Psoas muscle (tissue), 7 donors: ENCODE measurements at regions not wholly inside any gene's neighbourhood (a gene's known extent, or its start where the extent isn't known, plus 50 kb on each side); places are given as distances from the start of the nearest gene placed in this dataset.
A peak's percentile ranks its signal among the peaks of the same experiment; 100 is the strongest.

Source experiments
- ATAC-seq, 4 donors: fragments of 200-7000 bp; cut with Tn5 transposase; one replicate each; pipeline ENCODE4 v1.9.1; 2020; ENCODE audit warnings: moderate library complexity in 3 of 4, mild to moderate bottlenecking in 2 of 4
- DNase-seq, 2 donors: peaks; one replicate each; pipeline ENCODE4 v3.0.0-alpha.2; 2020
- H3K27ac ChIP-seq: fragments of 200-600 bp; one replicate; pipeline ENCODE4 v1.8.0; 2022
- H3K27me3 ChIP-seq, 3 donors: fragments of 200-600 bp in 1 of 3; one replicate each; pipeline versions ENCODE4 v1.6.1 to v1.8.0; 2013 to 2022; ENCODE audit warnings: low read length in 2 of 3, mild to moderate bottlenecking in 2 of 3, moderate library complexity in 1 of 3; ENCODE audit not compliant: insufficient read depth in 3 of 3
- H3K36me3 ChIP-seq, 2 donors: fragments of 200-600 bp in 1 of 2; one replicate each; pipeline versions ENCODE4 v1.6.1 to v1.8.0; 2013 to 2022; ENCODE audit warnings: low read depth in 1 of 2, mild to moderate bottlenecking in 1 of 2, moderate library complexity in 1 of 2; ENCODE audit not compliant: insufficient read depth in 1 of 2
- H3K4me1 ChIP-seq: fragments of 200-600 bp; one replicate; pipeline ENCODE4 v1.8.0; 2022
- H3K4me3 ChIP-seq: fragments of 200-600 bp; one replicate; pipeline ENCODE4 v1.8.0; 2022; ENCODE audit warnings: mild to moderate bottlenecking
- H3K9me3 ChIP-seq: fragments of 200-600 bp; one replicate; pipeline ENCODE4 v1.8.0; 2022
- WGBS, 3 donors: extraction: QIAGEN DNeasy Blood & Tissue Kit; methylation state at CpG; one replicate each; pipeline versions ENCODE4 v1.1.6 to v1.1.7; 2013; 5-methylcytosine and 5-hydroxymethylcytosine counted together
- intact Hi-C, 2 donors: fragments of 100-400 bp; cut with DNase I; formaldehyde crosslinking; loops; one replicate each; pipeline versions ENCODE4 v1.11.0 to v1.14.2; 2022
- TF ChIP-seq, protein P1 (sequence below): fragments of 200-600 bp; IDR thresholded peaks from one replicate; pipeline ENCODE4 v1.8.0; 2022; ENCODE audit warnings: antibody characterized with exemption
- donor health status: healthy with polysubstance abuse.
- donor health status: DM: no; HTN: no; CAD: no; lungs with moderate emphysema.
- donor health status: Bipolar disorder and iron deficiency.
- donor health status: healthy.
- donor health status: DM: yes; HTN: yes; CAD: no.
- donor health status: DM: no; HTN: no; CAD: no.
- donor health status: DM: yes; HTN: yes; CAD: no.

DNA sequence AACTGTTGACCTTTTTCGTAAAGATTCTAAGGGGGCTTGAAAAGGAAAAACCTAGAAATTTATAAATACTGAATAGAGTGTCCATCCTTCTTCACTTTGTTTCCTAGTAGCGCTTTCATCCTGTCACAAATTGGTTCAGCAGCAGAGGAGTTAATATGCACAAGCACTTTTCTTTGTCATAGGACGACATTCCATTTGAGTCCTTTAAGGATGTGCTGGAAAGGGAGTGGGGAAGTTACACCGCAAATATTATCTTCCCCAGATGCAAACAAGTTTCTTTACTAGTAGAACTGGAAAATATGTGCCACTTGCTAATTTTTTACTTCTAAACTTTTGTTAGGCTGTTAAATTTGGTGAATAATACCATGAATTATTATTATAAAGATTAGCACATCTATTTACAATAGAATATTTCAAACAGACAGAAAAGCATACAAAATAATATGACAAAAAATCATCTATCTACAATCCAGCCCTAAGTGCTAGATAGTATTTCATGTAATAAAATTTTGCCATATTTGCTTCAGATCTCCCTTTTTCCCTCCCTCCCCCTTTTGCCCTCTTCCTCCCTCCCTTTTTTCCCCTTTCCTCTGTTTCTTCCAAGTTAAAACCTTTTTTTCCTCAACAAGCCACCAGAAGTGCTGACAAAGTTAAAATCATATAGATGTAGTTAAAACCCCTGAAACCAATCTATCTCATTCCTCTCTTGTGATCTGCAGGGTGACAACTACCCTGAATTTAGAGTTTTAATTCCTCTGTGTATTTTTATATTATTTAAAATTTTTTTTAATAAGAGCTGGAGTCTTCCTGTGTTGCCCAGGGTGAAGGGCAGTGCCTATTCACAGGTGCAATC lies 50.5 kb upstream of the MAP4K3 start:
- no peak for DNase-seq
- Histone ChIP-seq H3K9me3 (no peaks in the 10 kb centered on the region), H3K27me3 (no peaks in the 10 kb centered on the region), H3K4me3 (no peak overlapping the region), H3K27ac (no peak overlapping the region), H3K4me1 (peaks cover 9% of the 10 kb centered on the region), H3K36me3 (no peaks in the 10 kb centered on the region)
- TF ChIP-seq, protein P1, sequence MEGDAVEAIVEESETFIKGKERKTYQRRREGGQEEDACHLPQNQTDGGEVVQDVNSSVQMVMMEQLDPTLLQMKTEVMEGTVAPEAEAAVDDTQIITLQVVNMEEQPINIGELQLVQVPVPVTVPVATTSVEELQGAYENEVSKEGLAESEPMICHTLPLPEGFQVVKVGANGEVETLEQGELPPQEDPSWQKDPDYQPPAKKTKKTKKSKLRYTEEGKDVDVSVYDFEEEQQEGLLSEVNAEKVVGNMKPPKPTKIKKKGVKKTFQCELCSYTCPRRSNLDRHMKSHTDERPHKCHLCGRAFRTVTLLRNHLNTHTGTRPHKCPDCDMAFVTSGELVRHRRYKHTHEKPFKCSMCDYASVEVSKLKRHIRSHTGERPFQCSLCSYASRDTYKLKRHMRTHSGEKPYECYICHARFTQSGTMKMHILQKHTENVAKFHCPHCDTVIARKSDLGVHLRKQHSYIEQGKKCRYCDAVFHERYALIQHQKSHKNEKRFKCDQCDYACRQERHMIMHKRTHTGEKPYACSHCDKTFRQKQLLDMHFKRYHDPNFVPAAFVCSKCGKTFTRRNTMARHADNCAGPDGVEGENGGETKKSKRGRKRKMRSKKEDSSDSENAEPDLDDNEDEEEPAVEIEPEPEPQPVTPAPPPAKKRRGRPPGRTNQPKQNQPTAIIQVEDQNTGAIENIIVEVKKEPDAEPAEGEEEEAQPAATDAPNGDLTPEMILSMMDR = no peak
- intact Hi-C loops = no loop called here
- 41 to 42% (median 42%) methylated on average over 4 of the region's 4 CpGs for WGBS, 3 donors
- no peak for ATAC-seq

DNA sequence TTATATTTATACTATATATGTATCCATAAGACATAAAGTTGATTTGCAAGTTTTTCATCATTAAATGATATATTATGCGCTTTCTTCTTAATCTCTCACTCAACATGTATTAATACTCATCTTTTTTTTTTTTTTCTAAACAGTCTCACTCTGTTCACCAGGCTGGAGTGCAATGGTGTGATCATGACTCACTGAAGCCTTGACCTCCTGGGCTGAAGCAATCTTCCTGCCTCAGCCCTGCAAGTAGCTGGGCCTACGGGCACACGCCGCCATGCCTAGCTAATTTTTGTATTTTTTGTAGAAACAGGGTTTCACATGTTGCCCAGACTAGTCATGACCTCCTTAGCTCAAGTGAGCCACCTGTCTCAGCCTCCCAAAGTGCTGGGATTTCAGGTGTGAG lies 51.4 kb upstream of the MAP4K3 start:
- DNase-seq = no peak
- intact Hi-C loops = no loop called here

DNA sequence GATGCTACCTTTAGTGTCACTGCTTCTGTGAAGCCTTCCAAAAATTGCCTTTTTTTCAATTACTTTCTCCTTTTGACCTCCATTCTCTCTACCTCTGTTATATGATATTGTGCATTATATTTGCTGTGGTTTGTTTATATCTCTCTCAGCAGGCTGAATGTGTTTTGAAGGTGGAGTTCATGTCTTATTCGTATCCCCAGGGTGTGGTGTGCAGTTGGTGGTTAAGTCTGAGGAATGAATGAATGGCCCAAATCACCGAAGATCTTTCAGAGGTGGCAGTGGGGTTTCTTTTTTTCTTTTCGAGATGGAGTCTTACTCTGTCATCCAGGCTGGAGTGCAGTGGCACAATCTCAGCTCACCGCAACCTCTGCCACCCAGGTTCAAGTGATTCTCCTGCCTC lies 53.5 kb upstream of the MAP4K3 start:
- H3K4me1 ChIP-seq = peaks cover 21% of the 10 kb centered on the region
- DNase-seq = no peak

More for the DNA sequence above, 51.4 kb upstream of the MAP4K3 start:
- H3K27me3 ChIP-seq = no peaks in the 10 kb centered on the region
- H3K4me1 ChIP-seq = peaks cover 13% of the 10 kb centered on the region
- 89 to 93% (median 90%) methylated on average over 4 of the region's 4 CpGs for WGBS, 3 donors
- TF ChIP-seq, protein P1 = no peak
- H3K4me3 ChIP-seq = no peak overlapping the region
- H3K9me3 ChIP-seq = no peaks in the 10 kb centered on the region
- no peak for ATAC-seq
- no peaks in the 10 kb centered on the region for H3K36me3 ChIP-seq
- no peak overlapping the region for H3K27ac ChIP-seq

DNA sequence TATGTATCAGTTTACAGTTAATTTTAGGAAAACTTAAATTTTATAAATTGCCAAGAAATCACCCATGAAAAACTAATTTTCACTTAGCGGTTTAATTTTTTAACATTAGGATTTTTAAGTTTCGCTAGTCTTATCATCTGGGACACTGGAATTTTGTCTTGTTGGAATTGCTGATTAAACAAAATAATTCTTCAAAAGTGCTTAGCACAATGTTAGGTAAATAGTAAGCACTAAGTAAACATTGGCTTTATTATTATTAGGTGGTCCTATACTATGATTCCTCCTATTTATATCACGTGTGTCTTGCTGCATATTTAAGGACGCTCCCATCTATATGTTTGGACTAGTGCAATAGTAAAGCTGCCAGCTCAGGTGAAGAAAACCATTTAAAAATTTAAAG lies 54.6 kb upstream of the MAP4K3 start:
- ATAC-seq (no peak), DNase-seq (no peak)
- TF ChIP-seq, protein P1 = no peak
- WGBS, 3 donors = 95 to 97% (median 96%) methylated on average over 4 of the region's 4 CpGs
- H3K9me3 ChIP-seq = no peaks in the 10 kb centered on the region
- H3K4me3 ChIP-seq = no peak overlapping the region
- intact Hi-C loops = loop anchor here in 1 of 2 donors (5.0 kb wide), 1 partner anchor 54 kb away; the partner anchor contains the start of gene MAP4K3
- peaks cover 27% of the 10 kb centered on the region for H3K4me1 ChIP-seq
- peak overlapping the region; percentile 79 for H3K27ac ChIP-seq
- no peaks in the 10 kb centered on the region for H3K27me3 ChIP-seq
- H3K36me3 ChIP-seq = no peaks in the 10 kb centered on the region

More for the DNA sequence above, 53.5 kb upstream of the MAP4K3 start:
- no peak for ATAC-seq
- intact Hi-C loops = loop anchor here in 1 of 2 donors (5.0 kb wide), 1 partner anchor 53 kb away; the partner anchor contains the start of gene MAP4K3
- no peak overlapping the region for H3K4me3 ChIP-seq
- no peaks in the 10 kb centered on the region for H3K27me3 ChIP-seq
- no peaks in the 10 kb centered on the region for H3K36me3 ChIP-seq
- no peak overlapping the region for H3K27ac ChIP-seq
- TF ChIP-seq, protein P1 = no peak
- 93 to 96% (median 94%) methylated on average over 4 of the region's 4 CpGs for WGBS, 3 donors
- no peaks in the 10 kb centered on the region for H3K9me3 ChIP-seq
